Esophagus (tissue), 2 donors: ENCODE measurements at regions not wholly inside any gene's neighbourhood (a gene's known extent, or its start where the extent isn't known, plus 50 kb on each side); places are given as distances from the start of the nearest gene placed in this dataset.

Source experiments
- H3K27ac ChIP-seq, 2 donors: one replicate each; pipeline ENCODE4 v1.5.1; 2013; ENCODE audit warnings: low read depth in 2 of 2, mild to moderate bottlenecking in 2 of 2, inconsistent platforms in 1 of 2, low read length in 1 of 2, moderate library complexity in 1 of 2
- H3K27me3 ChIP-seq, 2 donors: one replicate each; pipeline ENCODE4 v1.6.1; 2013; ENCODE audit warnings: low read length in 2 of 2, control low read depth in 1 of 2, mild to moderate bottlenecking in 1 of 2; ENCODE audit not compliant: insufficient read depth in 2 of 2, control insufficient read depth in 1 of 2
- H3K36me3 ChIP-seq, 2 donors: one replicate each; pipeline ENCODE4 v1.6.1; 2013; ENCODE audit warnings: low read length in 1 of 2; ENCODE audit not compliant: control insufficient read depth in 2 of 2, insufficient read depth in 2 of 2
- H3K4me1 ChIP-seq, 2 donors: one replicate each; pipeline ENCODE4 v1.6.1; 2013; ENCODE audit warnings: low read length in 1 of 2; ENCODE audit not compliant: control insufficient read depth in 2 of 2, insufficient read depth in 2 of 2
- H3K4me3 ChIP-seq, 2 donors: one replicate each; pipeline ENCODE4 v1.5.1; 2013; ENCODE audit warnings: low read length in 2 of 2, mild to moderate bottlenecking in 2 of 2, low read depth in 1 of 2, moderate library complexity in 1 of 2
- H3K9me3 ChIP-seq, 2 donors: one replicate each; pipeline ENCODE4 v1.6.1; 2013; ENCODE audit warnings: mild to moderate bottlenecking in 2 of 2, low read depth in 1 of 2, low read length in 1 of 2, moderate library complexity in 1 of 2; ENCODE audit not compliant: control insufficient read depth in 2 of 2, insufficient read depth in 1 of 2
- WGBS, 2 donors: extraction: QIAGEN DNeasy Blood & Tissue Kit; methylation state at CpG; one replicate each; pipeline ENCODE4 v1.1.7; 2013; 5-methylcytosine and 5-hydroxymethylcytosine counted together
- donor health status: healthy with polysubstance abuse.
- donor health status: Bipolar disorder and iron deficiency.

DNA sequence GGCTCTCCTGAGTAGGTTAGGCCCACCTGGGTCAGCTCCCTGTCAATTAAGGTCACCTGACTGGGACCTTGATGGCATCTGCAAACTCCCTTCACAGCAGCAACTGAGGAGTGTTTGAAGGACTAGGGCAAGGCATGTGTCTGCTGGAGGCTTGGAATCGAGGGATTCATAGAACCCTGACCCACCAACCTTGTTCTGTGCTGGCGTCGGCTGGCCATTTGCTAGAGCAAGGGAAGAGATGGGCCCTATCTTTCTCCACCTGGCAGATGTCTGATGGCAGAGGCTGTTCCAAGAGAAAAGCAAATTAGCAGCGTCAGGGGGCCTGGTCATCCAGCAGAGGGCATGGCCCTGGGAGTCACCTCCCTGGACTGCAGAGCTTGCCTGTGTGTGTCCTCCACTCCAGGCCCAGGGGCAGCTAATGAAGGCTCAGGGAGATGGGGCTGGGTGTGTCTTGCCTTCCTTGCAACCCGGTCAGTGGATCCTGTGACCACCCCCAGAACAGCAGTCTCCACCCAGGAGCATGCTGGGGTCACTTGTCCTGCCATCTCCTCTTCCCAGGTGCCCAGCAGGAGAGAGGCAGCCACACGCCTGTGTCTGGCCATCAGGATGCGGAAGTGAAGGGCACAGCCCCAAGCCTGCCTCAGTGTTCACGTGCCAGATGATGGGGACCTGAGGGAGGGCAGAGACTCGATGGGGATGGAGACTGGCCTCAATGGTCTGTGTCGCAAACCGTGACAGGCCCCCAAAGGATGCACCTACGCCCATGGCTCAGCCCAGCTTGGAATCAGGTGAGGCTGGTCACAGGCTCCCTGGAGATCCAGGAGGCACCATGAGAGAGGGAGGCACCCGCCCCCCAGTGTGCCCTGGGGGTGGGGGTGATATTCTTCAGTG is 53.9 kb downstream of the BARX1 start:
- Histone ChIP-seq H3K9me3 (no peaks in the 10 kb centered on the region), H3K27ac (no peak overlapping the region), H3K4me1 (peaks cover 0 to 2% of the 10 kb centered on the region in 2 donors), H3K27me3 (no peaks in the 10 kb centered on the region), H3K4me3 (no peak overlapping the region), H3K36me3 (no peaks in the 10 kb centered on the region)
- 87 to 88% methylated on average over 13 of the region's 13 CpGs for WGBS, 2 donors

DNA sequence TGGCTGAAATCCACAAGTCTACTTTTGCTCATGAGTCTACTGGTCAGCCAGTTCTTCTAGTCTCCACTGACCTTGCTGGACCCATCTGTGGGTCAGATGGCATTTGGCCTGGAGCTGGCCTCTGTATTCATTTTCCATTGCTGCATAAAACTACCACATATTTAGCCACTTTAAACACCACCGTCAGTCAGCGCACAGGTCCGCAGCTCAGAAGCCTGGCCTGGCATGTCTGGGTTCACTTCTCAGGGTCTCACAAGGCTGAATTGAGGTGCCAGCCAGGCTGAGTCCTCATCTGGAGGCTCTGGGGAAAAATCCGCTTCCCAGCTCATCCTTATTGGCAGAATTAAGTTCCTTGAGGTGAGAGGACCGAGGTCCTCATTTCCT is 54.7 kb downstream of the BARX1 start:
- no peaks in the 10 kb centered on the region for H3K9me3 ChIP-seq
- H3K4me3 ChIP-seq, result no peak overlapping the region
- peaks cover 0 to under 1% of the 10 kb centered on the region in 2 donors for H3K4me1 ChIP-seq
- no peak overlapping the region for H3K27ac ChIP-seq
- WGBS, 2 donors, result 93 to 94% methylated on average over 5 of the region's 5 CpGs
- H3K36me3 ChIP-seq, result no peaks in the 10 kb centered on the region
- H3K27me3 ChIP-seq, result no peaks in the 10 kb centered on the region

- Histone ChIP-seq H3K4me1 (no peaks in the 10 kb centered on the region), H3K27me3 (no peaks in the 10 kb centered on the region), H3K4me3 (no peak overlapping the region), H3K9me3 (no peaks in the 10 kb centered on the region), H3K27ac (no peak overlapping the region), H3K36me3 (no peaks in the 10 kb centered on the region)
- 88 to 92% methylated on average over 8 of the region's 8 CpGs for WGBS, 2 donors
Observed at GRCh38 chr9:93899609-93900435, 55.3 kb downstream of the BARX1 start.

- Histone ChIP-seq H3K4me1 (no peaks in the 10 kb centered on the region), H3K27me3 (no peaks in the 10 kb centered on the region), H3K9me3 (no peaks in the 10 kb centered on the region), H3K36me3 (no peaks in the 10 kb centered on the region), H3K4me3 (no peak overlapping the region), H3K27ac (no peak overlapping the region)
- 84% methylated on average over 17 of the region's 17 CpGs for WGBS, 2 donors
Observed at GRCh38 chr9:93898502-93899426, 56.4 kb downstream of the BARX1 start.

GRCh38 chr9:93898026-93898425 is 57.1 kb downstream of the BARX1 start:
- Histone ChIP-seq H3K27me3 (no peaks in the 10 kb centered on the region), H3K4me1 (no peaks in the 10 kb centered on the region), H3K27ac (no peak overlapping the region), H3K4me3 (no peak overlapping the region), H3K9me3 (no peaks in the 10 kb centered on the region), H3K36me3 (no peaks in the 10 kb centered on the region)
- 56 to 64% methylated on average over 2 of the region's 2 CpGs for WGBS, 2 donors

DNA sequence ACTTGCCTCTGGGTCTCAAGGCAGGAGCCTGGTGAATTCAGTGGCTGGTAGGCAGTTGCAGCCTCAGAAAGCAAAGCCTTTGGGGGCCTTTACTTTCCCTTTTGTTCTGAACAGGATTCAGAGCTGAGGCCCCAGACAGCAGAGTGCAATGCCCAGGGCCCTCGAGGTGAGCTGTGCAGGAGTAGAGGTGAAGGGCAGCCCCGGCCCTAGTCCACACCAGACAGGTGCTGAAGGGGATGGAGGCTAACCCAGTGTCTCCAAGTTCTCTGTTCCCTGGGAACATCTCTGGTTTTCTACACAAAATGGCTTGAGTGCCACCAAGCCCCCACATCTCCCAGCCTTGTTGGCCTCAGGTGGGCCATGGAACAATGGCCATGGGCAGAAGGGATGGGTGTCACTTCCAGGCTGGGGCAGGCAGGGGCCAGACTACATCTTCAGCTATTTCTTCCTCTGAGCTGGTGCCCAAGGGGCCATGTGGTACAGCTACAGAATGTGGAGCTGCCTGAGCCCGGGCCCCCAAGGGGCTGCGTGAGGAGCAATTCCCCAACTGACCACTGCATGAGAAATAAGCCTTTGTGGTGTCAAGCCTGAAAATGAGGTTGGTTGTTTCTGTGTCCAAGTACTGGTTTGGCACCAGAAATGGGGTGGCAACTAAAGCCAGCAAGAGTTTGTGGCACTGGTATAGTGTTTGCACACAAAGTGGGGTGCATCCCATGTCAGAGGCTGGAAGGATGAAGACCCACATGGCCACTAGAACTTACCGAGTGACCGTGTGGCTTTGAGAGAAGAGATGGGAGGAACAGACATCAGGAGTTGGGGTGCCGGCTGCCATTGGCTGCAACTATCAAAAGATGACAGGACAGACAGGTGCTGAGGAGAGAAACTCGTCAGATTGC is 57.8 kb downstream of the BARX1 start:
- WGBS, 2 donors, result 87 to 90% methylated on average over 8 of the region's 8 CpGs
- Histone ChIP-seq H3K9me3 (no peaks in the 10 kb centered on the region), H3K36me3 (no peaks in the 10 kb centered on the region), H3K27ac (no peak overlapping the region), H3K4me1 (no peaks in the 10 kb centered on the region), H3K4me3 (no peak overlapping the region), H3K27me3 (no peaks in the 10 kb centered on the region)

DNA sequence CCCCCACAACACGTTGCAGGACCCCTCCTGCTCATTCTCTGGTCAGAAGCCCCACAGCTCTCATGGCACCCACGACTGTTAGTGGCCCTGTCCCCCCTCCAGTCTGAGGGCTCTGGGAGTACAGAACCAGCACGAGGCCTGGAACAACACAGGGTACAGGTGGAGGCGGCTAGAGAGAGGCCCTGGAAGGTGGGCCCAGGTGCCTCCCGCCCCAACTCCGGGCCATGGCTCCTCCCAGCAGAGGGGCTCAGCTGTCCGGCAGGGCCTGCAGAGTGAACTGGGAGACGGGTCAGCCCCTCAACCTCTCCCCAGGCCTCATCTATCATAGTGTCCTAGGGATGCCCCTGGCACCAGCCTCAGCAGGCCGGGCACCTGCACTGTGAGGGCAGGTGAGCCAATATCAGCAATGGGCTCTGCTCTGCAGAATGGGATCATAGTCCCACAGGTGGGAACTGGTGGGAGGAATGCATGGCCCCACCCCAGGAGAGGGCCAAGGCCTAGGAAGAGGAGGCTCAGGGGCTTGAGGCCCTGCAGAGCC is 58.6 kb downstream of the BARX1 start:
- Histone ChIP-seq H3K27me3 (no peaks in the 10 kb centered on the region), H3K4me1 (no peaks in the 10 kb centered on the region), H3K4me3 (no peak overlapping the region), H3K36me3 (no peaks in the 10 kb centered on the region), H3K9me3 (no peaks in the 10 kb centered on the region), H3K27ac (no peak overlapping the region)
- 85 to 95% methylated on average over 8 to 9 of the region's 9 CpGs for WGBS, 2 donors

DNA sequence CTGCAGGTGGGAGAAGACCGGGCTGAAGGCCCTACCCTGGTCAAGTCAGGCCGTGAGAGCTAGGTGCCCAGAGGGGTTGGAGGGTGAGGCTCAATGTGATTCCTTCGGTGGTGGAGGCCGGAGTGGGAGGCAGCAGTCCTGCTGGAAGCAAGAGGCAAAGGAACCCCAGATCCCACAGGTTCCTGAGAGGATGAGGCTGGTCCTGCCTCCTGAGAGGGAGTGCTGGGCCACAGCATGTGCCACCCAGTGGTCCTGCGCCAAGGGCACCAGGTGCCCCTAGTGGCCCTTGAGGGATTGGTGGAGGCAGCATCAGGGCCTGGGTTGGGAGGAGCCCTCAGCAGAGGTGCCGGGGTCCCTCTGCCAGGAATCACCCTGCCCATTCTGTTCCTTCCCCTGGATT is 59.1 kb downstream of the BARX1 start:
- no peak overlapping the region for H3K27ac ChIP-seq
- H3K4me3 ChIP-seq, result no peak overlapping the region
- 93 to 99% methylated on average over 6 of the region's 6 CpGs for WGBS, 2 donors
- H3K4me1 ChIP-seq, result no peaks in the 10 kb centered on the region
- no peaks in the 10 kb centered on the region for H3K36me3 ChIP-seq
- H3K27me3 ChIP-seq, result no peaks in the 10 kb centered on the region
- no peaks in the 10 kb centered on the region for H3K9me3 ChIP-seq
